Vagina (tissue), 2 donors: ENCODE measurements at regions not wholly inside any gene's neighbourhood (a gene's known extent, or its start where the extent isn't known, plus 50 kb on each side); places are given as distances from the start of the nearest gene placed in this dataset.

ENCODE experiments used
- DNase-seq, 2 donors: peaks; one replicate each; pipeline ENCODE4 v3.0.0-alpha.2; 2017; ENCODE audit errors: extremely low spot score in 2 of 2
- H3K27ac ChIP-seq: fragments of 200-600 bp; sonication (generic); one replicate; pipeline ENCODE4 v1.5.1; 2019
- H3K27me3 ChIP-seq: fragments of 200-600 bp; sonication (generic); one replicate; pipeline ENCODE4 v1.5.1; 2019
- H3K36me3 ChIP-seq, 2 donors: fragments of 200-600 bp; sonication (generic); one replicate each; pipeline ENCODE4 v1.5.1; 2017 to 2019
- H3K4me1 ChIP-seq: fragments of 200-600 bp; sonication (generic); one replicate; pipeline ENCODE4 v1.5.1; 2019
- H3K4me3 ChIP-seq, 2 donors: fragments of 200-600 bp; sonication (generic); 1 replicate in 1 of 2; 2 replicates in 1 of 2; pipeline ENCODE4 v1.5.1; 2016 to 2019
- H3K9me3 ChIP-seq: fragments of 200-600 bp; sonication (generic); one replicate; pipeline ENCODE4 v1.5.1; 2019
- POLR2A ChIP-seq, 2 donors: fragments of 450-650 bp; IDR thresholded peaks; one replicate each; pipeline ENCODE4 v1.6.1; 2017; ENCODE audit warnings: antibody characterized with exemption in 2 of 2, mild to moderate bottlenecking in 2 of 2, moderate library complexity in 2 of 2
- POLR2AphosphoS5 ChIP-seq, 2 donors: sonication (generic); formaldehyde crosslinking; IDR thresholded peaks; one replicate each; pipeline ENCODE4 v1.9.0; 2017; ENCODE audit warnings: antibody characterized with exemption in 2 of 2, mild to moderate bottlenecking in 2 of 2, low read depth in 1 of 2; ENCODE audit not compliant: insufficient read depth in 1 of 2
- intact Hi-C: fragments of 100-400 bp; cut with DNase I; formaldehyde crosslinking; loops from one replicate; pipeline ENCODE4 v1.15.1; 2023
- TF ChIP-seq, protein P1 (sequence below), 3 experiments: fragments of 450-650 bp in 2 of 3; fragments of 200-600 bp in 1 of 3; sonication (generic) in 1 of 3; IDR thresholded peaks; one replicate each; pipeline ENCODE4 v1.5.1; 2017 to 2019; ENCODE audit warnings: antibody characterized with exemption in 3 of 3, mild to moderate bottlenecking in 2 of 3, moderate library complexity in 2 of 3

DNA sequence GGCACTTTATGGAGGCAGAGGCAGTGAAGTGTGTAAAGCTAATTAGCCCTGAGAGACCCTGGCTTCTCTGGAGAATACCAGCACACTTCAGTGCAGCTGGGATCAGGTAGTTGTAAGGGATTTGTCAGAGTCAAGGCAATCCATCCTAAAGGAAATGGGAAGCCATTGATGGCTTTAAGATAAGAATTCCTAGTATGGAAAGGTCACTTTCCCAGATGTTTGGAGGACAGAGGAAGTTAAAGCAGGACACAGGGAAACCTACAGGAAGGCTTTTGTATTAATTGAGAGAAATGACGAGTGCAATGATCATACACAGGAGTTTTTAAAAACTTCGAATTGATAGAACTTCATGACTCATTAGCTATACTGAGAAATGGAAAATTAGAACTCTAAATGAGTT lies 254.4 kb downstream of the SLC16A7 start:
- no peak for DNase-seq
- intact Hi-C loops = no loop called here
- Histone ChIP-seq H3K4me3 (no peak overlapping the region), H3K4me1 (no peaks in the 10 kb centered on the region), H3K27me3 (no peaks in the 10 kb centered on the region), H3K9me3 (no peaks in the 10 kb centered on the region), H3K36me3 (no peaks in the 10 kb centered on the region), H3K27ac (no peak overlapping the region)
- TF ChIP-seq, protein P1, sequence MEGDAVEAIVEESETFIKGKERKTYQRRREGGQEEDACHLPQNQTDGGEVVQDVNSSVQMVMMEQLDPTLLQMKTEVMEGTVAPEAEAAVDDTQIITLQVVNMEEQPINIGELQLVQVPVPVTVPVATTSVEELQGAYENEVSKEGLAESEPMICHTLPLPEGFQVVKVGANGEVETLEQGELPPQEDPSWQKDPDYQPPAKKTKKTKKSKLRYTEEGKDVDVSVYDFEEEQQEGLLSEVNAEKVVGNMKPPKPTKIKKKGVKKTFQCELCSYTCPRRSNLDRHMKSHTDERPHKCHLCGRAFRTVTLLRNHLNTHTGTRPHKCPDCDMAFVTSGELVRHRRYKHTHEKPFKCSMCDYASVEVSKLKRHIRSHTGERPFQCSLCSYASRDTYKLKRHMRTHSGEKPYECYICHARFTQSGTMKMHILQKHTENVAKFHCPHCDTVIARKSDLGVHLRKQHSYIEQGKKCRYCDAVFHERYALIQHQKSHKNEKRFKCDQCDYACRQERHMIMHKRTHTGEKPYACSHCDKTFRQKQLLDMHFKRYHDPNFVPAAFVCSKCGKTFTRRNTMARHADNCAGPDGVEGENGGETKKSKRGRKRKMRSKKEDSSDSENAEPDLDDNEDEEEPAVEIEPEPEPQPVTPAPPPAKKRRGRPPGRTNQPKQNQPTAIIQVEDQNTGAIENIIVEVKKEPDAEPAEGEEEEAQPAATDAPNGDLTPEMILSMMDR (IDR thresholded peaks at IDR 0.05) = no peak
- TF ChIP-seq POLR2A (IDR thresholded peaks at IDR 0.05) (no peak), POLR2AphosphoS5 (IDR thresholded peaks at IDR 0.05; ENCODE audit: insufficient read depth in 1 of 2, low read depth in 1 of 2) (no peak)

DNA sequence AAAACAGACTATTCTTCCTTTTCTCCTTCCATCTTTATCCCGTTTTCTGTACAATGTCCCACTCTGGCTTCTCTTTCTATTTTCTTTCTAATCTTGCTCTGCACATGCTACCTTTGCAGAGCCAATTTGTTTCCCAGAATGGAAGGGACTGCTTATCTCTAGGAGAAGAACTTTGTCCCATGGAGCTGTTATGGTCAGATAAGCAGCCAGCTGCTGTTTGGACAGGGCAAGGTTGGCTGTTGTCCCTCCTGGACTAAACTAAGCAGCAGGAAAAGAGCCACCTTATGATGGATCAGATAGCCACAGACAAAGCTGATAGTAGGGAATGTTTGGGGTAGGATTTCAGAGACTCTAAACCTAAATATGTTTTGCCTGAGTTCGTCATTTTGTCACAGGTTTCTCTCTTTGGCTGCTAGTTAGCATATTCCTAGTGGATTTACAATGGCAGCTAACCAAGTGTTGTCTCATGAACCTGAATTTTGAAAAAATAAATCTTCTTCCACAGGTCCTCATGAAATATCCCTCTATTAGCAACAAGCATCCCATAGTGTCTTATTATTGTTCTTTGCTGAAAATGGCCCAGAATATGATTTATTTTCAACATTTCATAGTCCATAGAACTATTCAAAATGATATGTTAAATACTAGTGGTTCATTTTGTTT lies 262.8 kb downstream of the SLC16A7 start:
- Histone ChIP-seq H3K4me1 (no peaks in the 10 kb centered on the region), H3K4me3 (no peak overlapping the region), H3K36me3 (no peaks in the 10 kb centered on the region), H3K9me3 (no peaks in the 10 kb centered on the region), H3K27ac (no peak overlapping the region), H3K27me3 (no peaks in the 10 kb centered on the region)
- intact Hi-C loops = loop anchor here (5.0 kb wide), 1 partner anchor 989 kb away; no protein-coding TSS in a partner anchor
- TF ChIP-seq, protein P1 (IDR thresholded peaks at IDR 0.05) = no peak
- TF ChIP-seq POLR2A (IDR thresholded peaks at IDR 0.05) (no peak), POLR2AphosphoS5 (IDR thresholded peaks at IDR 0.05; ENCODE audit: insufficient read depth in 1 of 2, low read depth in 1 of 2) (no peak)
- DNase-seq = no peak

DNA sequence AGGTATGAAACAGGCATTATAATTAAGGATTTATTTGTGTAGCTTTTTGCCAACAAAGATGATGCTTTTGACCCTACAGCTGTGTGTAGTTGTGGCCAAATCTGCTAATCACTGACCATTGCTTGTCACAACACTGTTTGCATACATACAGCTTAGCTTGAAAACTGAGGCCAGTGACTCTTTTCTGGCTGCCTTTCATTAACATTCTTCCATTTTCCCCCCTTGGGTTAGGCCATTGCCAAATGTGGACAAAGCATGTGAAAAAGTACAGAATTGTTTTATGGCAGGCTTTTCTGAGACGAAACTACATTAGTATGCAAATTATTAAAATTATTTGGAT lies 263.3 kb downstream of the SLC16A7 start:
- TF ChIP-seq, protein P1 (IDR thresholded peaks at IDR 0.05) = no peak
- TF ChIP-seq POLR2A (IDR thresholded peaks at IDR 0.05) = no peak
- no peak for TF ChIP-seq POLR2AphosphoS5 (IDR thresholded peaks at IDR 0.05; ENCODE audit: insufficient read depth in 1 of 2, low read depth in 1 of 2)
- Histone ChIP-seq H3K27ac (no peak overlapping the region), H3K27me3 (no peaks in the 10 kb centered on the region), H3K9me3 (no peaks in the 10 kb centered on the region), H3K36me3 (no peaks in the 10 kb centered on the region), H3K4me3 (no peak overlapping the region), H3K4me1 (no peaks in the 10 kb centered on the region)
- DNase-seq = no peak
- intact Hi-C loops = loop anchor here (5.0 kb wide), 1 partner anchor 988 kb away; no protein-coding TSS in a partner anchor

DNA sequence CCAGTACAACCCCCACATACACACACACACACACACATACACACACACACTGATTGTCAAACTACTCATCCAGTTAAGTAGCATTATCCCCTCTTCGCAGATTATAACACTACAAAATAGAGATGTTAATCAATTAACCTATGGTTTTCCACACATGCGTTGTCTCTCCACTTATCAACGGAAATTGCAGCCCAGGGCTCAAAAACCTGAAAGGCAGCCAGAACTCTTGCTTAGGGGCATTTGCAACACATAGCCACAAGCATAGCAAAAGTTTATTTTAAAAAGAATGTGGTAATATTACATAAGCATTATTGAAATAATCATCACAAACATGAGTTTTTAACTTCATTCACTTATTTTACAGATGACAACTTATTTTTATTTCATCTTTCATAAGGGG lies 265.8 kb downstream of the SLC16A7 start:
- no peaks in the 10 kb centered on the region for H3K4me1 ChIP-seq
- TF ChIP-seq, protein P1 (IDR thresholded peaks at IDR 0.05) = no peak
- TF ChIP-seq POLR2AphosphoS5 (IDR thresholded peaks at IDR 0.05; ENCODE audit: insufficient read depth in 1 of 2, low read depth in 1 of 2) = no peak
- no peak for TF ChIP-seq POLR2A (IDR thresholded peaks at IDR 0.05)
- intact Hi-C loops = no loop called here
- H3K27me3 ChIP-seq = no peaks in the 10 kb centered on the region
- H3K27ac ChIP-seq = no peak overlapping the region
- DNase-seq = no peak
- H3K36me3 ChIP-seq = no peaks in the 10 kb centered on the region
- no peaks in the 10 kb centered on the region for H3K9me3 ChIP-seq
- H3K4me3 ChIP-seq = no peak overlapping the region

DNA sequence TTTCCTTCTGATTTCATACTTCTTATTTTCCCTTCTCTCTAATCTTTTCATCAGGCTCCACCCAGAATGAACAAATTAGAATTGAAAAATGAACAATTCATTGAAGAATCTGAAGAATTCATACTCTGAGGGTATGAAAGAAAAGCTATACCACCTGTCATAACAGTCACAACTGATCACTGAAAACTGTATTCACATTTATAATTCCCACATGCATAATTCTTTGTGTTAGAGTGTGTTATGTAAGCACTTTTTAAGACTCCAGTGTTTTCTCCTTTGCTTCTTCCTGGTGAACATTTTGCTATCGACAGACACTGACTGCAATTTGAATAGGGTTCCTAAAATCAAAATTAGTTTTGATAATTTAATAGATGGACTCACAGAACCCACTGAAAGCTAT lies 271.2 kb downstream of the SLC16A7 start:
- H3K27me3 ChIP-seq = no peaks in the 10 kb centered on the region
- TF ChIP-seq POLR2AphosphoS5 (IDR thresholded peaks at IDR 0.05; ENCODE audit: insufficient read depth in 1 of 2, low read depth in 1 of 2) (no peak), POLR2A (IDR thresholded peaks at IDR 0.05) (no peak)
- TF ChIP-seq, protein P1 (IDR thresholded peaks at IDR 0.05) = no peak
- DNase-seq = no peak
- no peaks in the 10 kb centered on the region for H3K4me1 ChIP-seq
- no peak overlapping the region for H3K27ac ChIP-seq
- no peaks in the 10 kb centered on the region for H3K9me3 ChIP-seq
- no peaks in the 10 kb centered on the region for H3K36me3 ChIP-seq
- intact Hi-C loops = no loop called here
- H3K4me3 ChIP-seq = no peak overlapping the region
